CD4-positive, alpha-beta T cell treated with Interleukin-10 for 1 hour (primary cell): ENCODE measurements at regions not wholly inside any gene's neighbourhood (a gene's known extent, or its start where the extent isn't known, plus 50 kb on each side); places are given as distances from the start of the nearest gene placed in this dataset.
A peak's percentile ranks its signal among the peaks of the same experiment; 100 is the strongest.
"Not testable (repeated sequence)": the region's sequence is repeated elsewhere in the genome, so short reads cannot be mapped to it uniquely, and the experiment has no call there.

Experiments used
- DNase-seq: peaks from one replicate; pipeline ENCODE4 v3.0.0-alpha.2; 2020

DNA sequence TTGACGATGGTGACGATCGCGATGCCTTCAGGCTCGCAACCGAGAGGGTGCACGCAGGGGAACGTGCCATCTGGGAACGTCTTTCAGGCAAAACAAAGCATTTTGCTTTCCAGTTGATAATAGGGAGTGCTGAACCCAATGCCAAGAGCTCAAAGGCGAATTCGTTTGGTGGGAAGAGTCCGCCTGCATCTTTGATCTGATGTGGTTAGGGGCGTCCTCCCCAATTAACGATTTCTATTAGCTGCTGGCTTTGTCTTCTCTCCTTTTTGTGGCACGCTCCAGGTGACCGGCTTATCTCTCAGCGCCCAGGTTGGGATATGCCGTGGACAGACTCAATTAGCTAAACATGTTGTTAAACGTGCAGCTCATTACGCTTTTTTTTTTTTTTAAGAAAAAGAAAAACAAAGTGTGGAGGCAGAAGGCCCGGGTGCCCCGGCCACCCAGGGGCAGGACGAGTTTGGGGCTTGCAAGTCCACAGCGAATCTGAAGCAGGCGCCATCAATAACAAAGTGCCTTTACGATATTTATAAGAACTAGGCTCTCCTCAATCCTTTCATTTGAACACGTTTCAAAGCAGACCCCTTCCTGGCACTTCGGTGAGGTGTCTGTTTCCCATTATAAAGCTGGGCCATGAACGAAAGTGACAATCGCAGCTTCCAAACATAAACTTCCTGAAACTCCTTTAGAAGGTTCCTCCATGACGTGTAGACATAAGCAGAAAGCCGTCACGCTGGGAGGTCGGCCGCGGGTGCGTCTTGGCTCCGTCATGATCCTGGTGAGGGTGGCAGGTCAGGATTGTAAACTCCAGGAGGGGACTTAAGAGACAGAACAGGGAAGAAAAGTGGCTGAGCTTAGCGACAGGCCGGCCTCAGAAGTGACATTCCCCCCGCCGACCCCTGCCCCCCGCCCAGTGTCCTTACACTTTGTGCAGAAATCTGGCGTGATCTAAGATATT lies 155.3 kb downstream of the LAT start:
- DNase-seq: not testable (repeated sequence)

DNA sequence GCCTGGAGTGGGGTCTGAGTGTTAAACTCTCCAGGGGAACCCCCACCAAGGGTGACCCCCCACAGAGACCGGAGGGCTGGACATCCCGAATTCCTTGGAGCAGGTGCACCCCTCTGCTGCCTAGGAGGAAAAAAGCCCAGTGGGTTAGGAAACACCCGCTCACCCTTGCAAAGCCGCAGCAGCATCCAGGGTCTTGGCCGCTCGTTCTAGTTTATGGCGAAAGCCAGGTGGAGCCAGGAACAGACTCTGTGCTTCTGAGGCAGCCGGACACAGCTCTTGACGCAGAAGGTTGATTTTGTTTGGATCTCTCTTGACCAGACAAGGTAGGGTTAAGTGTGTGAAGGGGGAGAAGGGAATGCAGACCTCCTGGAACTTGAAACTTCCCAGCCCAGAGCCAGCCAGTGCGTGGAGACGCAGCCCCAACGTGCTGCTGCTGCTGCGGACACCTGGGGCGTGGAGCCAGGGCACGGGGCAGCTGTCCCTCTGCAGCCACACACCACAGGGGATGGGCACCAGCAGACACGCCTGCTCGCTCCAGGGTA lies 154.5 kb downstream of the LAT start:
- no peak for DNase-seq

DNA sequence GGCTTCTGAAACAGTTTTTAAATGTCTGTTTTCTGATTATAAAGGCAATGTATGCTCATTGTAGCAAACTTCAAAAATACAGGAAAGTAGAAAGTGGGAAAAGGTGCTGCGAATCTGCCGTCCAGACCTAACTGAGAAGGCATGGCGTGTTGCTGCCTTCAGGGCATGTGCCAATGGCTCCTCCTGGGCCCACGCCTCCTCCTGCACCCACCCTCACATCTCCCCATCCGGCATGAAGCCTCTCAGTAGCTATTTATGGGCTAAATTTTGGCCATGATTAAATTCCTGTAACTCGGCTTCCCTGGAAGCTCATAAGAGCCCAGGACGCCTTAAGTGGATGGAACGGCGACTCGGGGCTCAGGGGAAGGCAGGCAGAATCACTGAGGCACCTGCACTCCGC lies 153.8 kb downstream of the LAT start:
- not testable (repeated sequence) for DNase-seq

DNA sequence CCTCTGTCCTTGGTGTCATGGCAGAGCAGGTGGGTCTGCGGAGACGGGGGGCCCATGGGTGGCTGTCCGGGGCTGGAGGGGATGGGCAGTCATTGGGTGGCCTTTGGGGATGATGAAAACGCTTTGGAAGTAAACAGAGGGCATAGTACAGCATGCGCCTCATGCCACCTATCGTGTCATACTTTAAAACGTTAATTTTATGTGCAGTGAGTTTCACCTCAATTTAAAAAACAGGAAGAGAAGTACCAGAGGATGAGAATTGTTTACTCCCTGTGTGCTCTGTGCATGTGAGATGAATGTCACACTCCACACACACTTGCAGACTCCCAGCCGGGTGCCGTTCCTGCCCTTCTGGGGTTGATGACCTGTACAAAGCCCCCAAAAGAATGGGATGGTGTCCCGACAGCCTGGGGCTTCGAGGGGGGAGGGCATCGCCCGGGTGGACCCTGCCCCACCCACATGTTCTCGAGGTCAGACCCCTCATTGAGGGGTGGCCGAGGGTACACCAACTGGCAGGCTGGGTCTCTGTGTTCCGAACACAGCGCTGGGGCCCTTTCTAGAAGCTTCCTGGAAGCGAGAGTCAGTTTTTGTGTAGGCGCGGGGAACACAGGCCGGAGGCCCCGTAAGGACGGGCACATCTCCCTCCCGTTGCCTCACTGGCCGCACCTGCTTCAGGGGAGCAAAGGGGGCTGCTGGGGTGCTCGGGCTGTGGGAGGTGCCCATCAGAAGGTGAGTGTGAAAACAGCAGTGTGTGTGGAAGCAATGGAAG lies 153.2 kb downstream of the LAT start:
- DNase-seq: not testable (repeated sequence)

DNA sequence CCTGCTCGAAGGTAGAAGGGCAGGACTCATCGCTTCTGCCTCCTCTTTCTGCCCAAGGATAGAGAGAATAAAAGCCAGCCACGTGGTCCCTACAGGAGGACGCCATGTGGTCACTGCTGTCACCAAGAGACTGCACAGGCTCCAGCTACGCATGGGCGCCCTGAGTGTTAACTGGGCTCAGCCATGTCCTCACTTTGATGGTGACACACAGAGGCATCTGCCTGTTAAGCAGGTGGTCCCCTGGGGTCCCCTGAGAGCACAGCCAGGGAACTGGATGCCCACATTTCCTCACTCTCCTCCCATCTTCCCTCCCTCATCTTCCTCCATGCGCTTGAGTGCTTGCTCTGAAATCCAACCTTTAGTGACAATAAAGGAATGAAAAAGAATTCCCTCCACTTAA lies 152.6 kb downstream of the LAT start:
- DNase-seq: not testable (repeated sequence)

GRCh38 chr16:29136916-29137315 lies 152.1 kb downstream of the LAT start:
- not testable (repeated sequence) for DNase-seq

DNA sequence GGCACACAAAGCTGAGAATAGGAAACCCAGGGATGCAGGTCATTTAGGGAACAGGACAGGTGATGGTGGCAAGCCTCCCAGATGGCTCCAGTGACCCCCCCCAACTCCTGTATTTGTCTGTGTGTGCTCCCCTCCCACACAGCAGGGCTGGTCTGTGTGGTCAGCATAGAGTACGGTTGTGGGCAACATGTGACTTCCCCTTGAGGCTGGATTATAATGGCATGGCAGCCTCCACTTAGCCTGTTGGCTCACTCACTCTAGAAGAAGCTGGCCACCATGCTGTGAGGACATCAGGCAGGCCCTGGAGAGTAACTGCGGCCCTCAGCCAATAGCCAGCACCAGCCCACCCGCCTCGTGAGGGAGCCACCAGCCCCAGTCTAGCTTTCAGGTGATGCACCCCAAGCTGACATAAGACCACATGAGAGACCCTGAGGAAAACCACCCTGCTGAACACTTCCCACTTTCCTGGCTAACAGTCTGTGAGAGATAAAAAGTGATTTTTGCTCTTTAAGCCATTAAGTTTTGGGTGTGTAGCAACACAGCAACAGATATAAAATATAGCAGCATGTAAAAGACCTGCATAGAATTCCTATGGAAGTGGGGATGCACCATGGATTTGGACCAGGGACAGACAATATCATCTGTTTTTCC lies 151.3 kb downstream of the LAT start:
- not testable (repeated sequence) for DNase-seq

GRCh38 chr16:29135098-29135497 lies 150.2 kb downstream of the LAT start:
- DNase-seq: not testable (repeated sequence)

- not testable (repeated sequence) for DNase-seq
Observed at GRCh38 chr16:29133681-29134430, 149.0 kb downstream of the LAT start.

DNA sequence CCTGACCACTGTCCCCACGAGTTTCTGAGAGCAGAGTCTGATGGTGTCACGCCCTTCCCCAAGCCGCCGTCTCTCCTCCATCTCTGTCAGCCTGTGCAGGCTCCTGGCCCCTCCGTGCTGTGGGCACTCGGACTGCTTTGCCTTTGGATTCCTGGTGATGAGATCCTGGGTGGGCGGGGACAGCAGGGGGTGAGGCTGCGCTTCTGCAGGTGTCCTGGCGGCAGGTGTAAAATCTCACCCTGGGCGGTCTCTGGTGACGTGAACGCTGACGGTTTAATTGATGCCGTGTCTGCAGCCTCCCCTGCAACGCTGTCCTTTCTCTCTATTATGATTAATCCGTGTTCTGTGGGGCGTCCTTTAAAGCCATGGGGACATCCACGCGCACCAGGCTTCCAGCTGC lies 148.0 kb downstream of the LAT start:
- not testable (repeated sequence) for DNase-seq

DNA sequence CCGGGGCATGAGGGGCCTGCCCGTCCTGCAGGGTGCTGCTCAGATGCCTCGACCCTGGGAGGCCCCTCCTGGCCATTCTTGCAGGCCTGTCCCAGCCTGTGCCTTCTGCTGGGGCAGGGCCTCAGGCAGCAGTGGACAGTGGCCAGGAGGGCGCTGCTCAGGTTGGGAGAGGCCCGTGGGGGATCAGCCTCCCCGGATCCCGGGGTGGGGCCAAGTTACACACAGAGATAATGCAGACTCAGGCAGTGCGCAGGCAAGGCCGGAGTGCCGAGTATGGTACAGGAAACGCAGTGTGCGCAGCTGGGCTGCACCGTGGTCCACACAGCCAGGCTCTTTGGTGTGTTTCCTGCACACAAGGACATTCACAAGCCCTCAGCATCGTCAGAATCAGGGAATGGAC lies 147.6 kb downstream of the LAT start:
- DNase-seq: not testable (repeated sequence)

GRCh38 chr16:29130901-29131851 lies 146.3 kb downstream of the LAT start:
- DNase-seq: not testable (repeated sequence)

- not testable (repeated sequence) for DNase-seq
Observed at GRCh38 chr16:29130131-29130711, 145.4 kb downstream of the LAT start.

- DNase-seq: not testable (repeated sequence)
Observed at GRCh38 chr16:29129458-29130038, 144.7 kb downstream of the LAT start.

- not testable (repeated sequence) for DNase-seq
Observed at GRCh38 chr16:29128732-29129457, 144.0 kb downstream of the LAT start.

DNA sequence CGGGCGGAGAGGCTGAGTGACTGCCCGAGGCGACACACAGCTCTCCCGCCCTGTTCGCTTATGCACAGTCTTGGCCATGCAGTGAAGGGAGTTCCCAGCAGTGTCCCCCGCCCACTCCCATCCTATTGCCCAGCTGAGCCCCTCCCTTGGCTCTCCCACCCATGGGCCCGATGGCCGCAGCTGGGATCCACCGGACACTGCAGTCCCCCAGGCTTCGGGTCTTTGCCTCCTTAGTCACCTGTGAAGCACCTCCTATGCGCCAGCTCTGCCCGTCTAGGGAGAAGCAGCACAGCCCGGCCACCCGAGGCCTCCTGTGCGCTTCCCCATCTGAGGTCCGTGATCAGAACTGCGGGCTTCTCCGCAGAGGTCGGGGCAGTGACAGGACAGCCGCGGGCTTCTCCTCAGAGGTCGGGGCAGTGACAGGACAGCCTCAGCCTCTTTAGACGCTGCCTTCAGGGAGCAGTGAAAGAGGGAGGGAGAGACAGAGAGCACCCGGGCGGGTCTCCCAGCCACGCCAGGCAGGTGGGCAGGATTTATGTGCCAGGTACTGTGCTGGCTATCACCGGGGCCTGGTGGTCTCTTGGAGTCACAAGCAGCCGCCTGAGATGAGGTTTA lies 143.1 kb downstream of the LAT start:
- DNase-seq: not testable (repeated sequence)

- no peak for DNase-seq
Observed at GRCh38 chr16:29126616-29127015, 141.8 kb downstream of the LAT start.

DNA sequence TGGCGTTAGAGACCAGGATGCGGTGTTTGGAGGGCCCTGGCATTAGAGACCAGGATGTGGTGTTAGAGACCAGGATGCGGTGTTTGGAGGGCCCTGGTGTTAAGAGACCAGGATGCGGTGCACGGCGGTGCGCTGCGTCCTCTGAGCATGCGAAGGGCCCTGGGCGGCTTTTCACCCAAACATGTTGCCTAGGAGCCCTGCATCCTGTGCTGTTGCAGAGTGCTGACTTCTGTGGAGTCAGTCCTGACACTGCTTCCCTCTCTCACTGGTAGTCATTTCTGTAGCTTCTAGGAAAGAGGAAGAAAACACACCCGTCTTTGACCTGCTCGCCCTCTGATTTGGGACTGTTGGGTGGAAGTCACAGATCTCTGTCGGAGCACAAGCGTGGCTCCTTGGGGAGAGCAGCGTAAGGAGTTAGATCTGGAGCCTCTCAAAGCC lies 141.2 kb downstream of the LAT start:
- peak; percentile 19 for DNase-seq

DNA sequence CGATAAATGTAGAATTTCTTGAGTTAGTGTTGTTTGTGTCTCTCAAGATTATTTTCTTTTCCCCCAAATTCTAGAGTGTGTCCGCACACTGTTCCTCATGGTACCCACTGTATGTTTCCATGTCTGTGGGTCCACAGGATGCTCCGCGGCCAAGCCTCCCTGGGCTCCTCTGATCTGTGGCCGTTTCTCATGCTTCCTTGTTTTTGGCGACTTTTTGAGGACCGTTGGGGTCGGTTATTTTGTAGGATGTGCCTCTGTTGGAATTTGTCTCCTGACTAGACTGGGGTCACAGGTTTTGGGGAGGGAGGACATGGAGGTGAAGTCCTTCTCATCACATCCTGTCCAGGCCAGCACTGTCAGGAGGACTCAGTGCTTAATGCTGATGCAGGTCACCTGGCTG lies 140.0 kb downstream of the LAT start:
- no peak for DNase-seq
